Parathyroid adenoma (tissue), 2 donors: ENCODE measurements at regions not wholly inside any gene's neighbourhood (a gene's known extent, or its start where the extent isn't known, plus 50 kb on each side); places are given as distances from the start of the nearest gene placed in this dataset.

Experiments used
- H2AFZ ChIP-seq: fragments of 300-600 bp; sonication (generic); one replicate; pipeline ENCODE4 v1.7.0; 2017; ENCODE audit warnings: antibody characterized with exemption, mild to moderate bottlenecking
- H3K27ac ChIP-seq: fragments of 300-600 bp; sonication (generic); one replicate; pipeline ENCODE4 v1.7.0; 2017
- H3K27me3 ChIP-seq: fragments of 300-600 bp; sonication (generic); one replicate; pipeline ENCODE4 v1.7.0; 2017; ENCODE audit warnings: low read length; ENCODE audit not compliant: control insufficient read depth, insufficient read depth
- H3K36me3 ChIP-seq: fragments of 300-600 bp; sonication (generic); one replicate; pipeline ENCODE4 v1.7.0; 2017; ENCODE audit warnings: low read length; ENCODE audit not compliant: control insufficient read depth, insufficient read depth
- H3K4me1 ChIP-seq: fragments of 300-600 bp; sonication (generic); one replicate; pipeline ENCODE4 v1.7.0; 2017; ENCODE audit warnings: control low read depth
- H3K4me2 ChIP-seq: fragments of 300-600 bp; sonication (generic); one replicate; pipeline ENCODE4 v1.7.0; 2017; ENCODE audit warnings: low read length
- H3K4me3 ChIP-seq: fragments of 300-600 bp; sonication (generic); one replicate; pipeline ENCODE4 v1.7.0; 2017; ENCODE audit warnings: low read depth, low read length
- H3K79me2 ChIP-seq: fragments of 300-600 bp; sonication (generic); one replicate; pipeline ENCODE4 v1.7.0; 2017; ENCODE audit warnings: control low read depth
- H3K9ac ChIP-seq: fragments of 300-600 bp; sonication (generic); one replicate; pipeline ENCODE4 v1.7.0; 2017; ENCODE audit warnings: mild to moderate bottlenecking
- H3K9me3 ChIP-seq: fragments of 300-600 bp; sonication (generic); one replicate; pipeline ENCODE4 v1.7.0; 2017; ENCODE audit warnings: low read length; ENCODE audit not compliant: control insufficient read depth
- TF ChIP-seq, protein P1 (sequence below): fragments of 300-600 bp; sonication (generic); IDR thresholded peaks from one replicate; pipeline ENCODE4 v1.7.0; 2017; ENCODE audit warnings: antibody characterized with exemption, mild to moderate bottlenecking
- donor health status: primary hyperparathyroidism.

DNA sequence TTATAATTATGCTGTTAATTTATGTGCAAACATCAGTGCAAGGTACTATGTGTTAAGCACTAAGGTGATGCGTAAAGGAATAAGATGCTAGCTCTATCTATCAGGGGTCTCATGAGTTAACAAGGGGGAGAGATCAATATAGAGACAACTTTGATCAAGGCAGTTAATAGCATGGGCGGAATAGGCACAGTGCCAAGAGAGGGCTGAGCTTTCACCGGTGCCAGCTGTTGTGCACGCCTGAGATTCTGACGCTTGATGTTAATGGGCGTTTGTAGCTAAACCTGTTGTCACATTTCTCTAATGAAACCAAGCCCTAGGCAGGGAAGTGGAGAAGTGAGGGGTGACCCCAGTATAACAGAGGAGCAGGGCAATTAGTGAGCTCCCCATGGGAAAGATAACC, 86.0 kb upstream of the NMU start:
- Histone ChIP-seq H3K36me3 (no peaks in the 10 kb centered on the region), H3K9me3 (no peaks in the 10 kb centered on the region)
- TF ChIP-seq, protein P1, sequence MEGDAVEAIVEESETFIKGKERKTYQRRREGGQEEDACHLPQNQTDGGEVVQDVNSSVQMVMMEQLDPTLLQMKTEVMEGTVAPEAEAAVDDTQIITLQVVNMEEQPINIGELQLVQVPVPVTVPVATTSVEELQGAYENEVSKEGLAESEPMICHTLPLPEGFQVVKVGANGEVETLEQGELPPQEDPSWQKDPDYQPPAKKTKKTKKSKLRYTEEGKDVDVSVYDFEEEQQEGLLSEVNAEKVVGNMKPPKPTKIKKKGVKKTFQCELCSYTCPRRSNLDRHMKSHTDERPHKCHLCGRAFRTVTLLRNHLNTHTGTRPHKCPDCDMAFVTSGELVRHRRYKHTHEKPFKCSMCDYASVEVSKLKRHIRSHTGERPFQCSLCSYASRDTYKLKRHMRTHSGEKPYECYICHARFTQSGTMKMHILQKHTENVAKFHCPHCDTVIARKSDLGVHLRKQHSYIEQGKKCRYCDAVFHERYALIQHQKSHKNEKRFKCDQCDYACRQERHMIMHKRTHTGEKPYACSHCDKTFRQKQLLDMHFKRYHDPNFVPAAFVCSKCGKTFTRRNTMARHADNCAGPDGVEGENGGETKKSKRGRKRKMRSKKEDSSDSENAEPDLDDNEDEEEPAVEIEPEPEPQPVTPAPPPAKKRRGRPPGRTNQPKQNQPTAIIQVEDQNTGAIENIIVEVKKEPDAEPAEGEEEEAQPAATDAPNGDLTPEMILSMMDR = no peak

GRCh38 chr4:55723403-55723802, 87.3 kb upstream of the NMU start:
- Histone ChIP-seq H3K27ac (no peak overlapping the region), H3K4me1 (no peaks in the 10 kb centered on the region), H3K79me2 (no peaks in the 10 kb centered on the region), H3K36me3 (no peaks in the 10 kb centered on the region), H3K27me3 (no peaks in the 10 kb centered on the region), H3K4me3 (no peak overlapping the region), H3K4me2 (no peak overlapping the region), H3K9ac (no peak overlapping the region), H2AFZ (no peak overlapping the region), H3K9me3 (no peaks in the 10 kb centered on the region)
- TF ChIP-seq, protein P1 = no peak

More for the DNA sequence above, 86.0 kb upstream of the NMU start:
- Histone ChIP-seq H3K27me3 (no peaks in the 10 kb centered on the region), H3K27ac (no peak overlapping the region), H2AFZ (no peak overlapping the region), H3K4me1 (no peaks in the 10 kb centered on the region), H3K9ac (no peak overlapping the region), H3K79me2 (no peaks in the 10 kb centered on the region), H3K4me2 (no peak overlapping the region), H3K4me3 (no peak overlapping the region)

- TF ChIP-seq, protein P1 = no peak
- no peaks in the 10 kb centered on the region for H3K9me3 ChIP-seq
- no peaks in the 10 kb centered on the region for H3K4me1 ChIP-seq
- no peaks in the 10 kb centered on the region for H3K79me2 ChIP-seq
- no peak overlapping the region for H3K4me2 ChIP-seq
- H3K27ac ChIP-seq = no peak overlapping the region
- no peak overlapping the region for H3K9ac ChIP-seq
- H3K27me3 ChIP-seq = no peaks in the 10 kb centered on the region
- H2AFZ ChIP-seq = no peak overlapping the region
- no peaks in the 10 kb centered on the region for H3K36me3 ChIP-seq
- H3K4me3 ChIP-seq = no peak overlapping the region
These were observed 89.0 kb upstream of the NMU start for GRCh38 chr4:55725057-55725456.

DNA sequence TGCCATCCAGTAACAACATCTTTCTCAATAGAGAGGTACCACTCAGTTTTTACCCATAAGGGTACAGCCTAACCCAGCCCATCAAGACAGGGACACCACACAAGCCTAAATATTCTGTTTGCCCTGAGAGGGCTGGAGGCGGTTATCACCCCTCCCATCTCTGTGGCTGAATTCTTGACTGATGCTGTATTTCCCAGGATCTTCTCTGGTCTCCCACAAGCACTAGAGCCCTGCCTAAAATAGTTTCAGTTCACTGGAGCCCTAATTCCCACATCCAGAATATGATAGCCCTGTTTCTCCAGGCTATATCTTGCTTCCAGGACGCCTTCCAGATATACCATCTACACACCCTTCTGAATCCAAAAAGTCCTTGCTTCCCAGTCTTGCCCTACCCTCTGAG, 91.6 kb upstream of the NMU start:
- Histone ChIP-seq H3K79me2 (no peaks in the 10 kb centered on the region), H3K9ac (no peak overlapping the region), H3K27ac (no peak overlapping the region), H3K36me3 (no peaks in the 10 kb centered on the region), H3K9me3 (no peaks in the 10 kb centered on the region), H2AFZ (no peak overlapping the region), H3K4me3 (no peak overlapping the region), H3K27me3 (no peaks in the 10 kb centered on the region), H3K4me1 (no peaks in the 10 kb centered on the region), H3K4me2 (no peak overlapping the region)
- TF ChIP-seq, protein P1 = no peak
